Suprapubic skin (tissue), 4 donors: ENCODE measurements at regions not wholly inside any gene's neighbourhood (a gene's known extent, or its start where the extent isn't known, plus 50 kb on each side); places are given as distances from the start of the nearest gene placed in this dataset.

ENCODE experiments used
- DNase-seq, 2 donors: peaks; one replicate each; pipeline ENCODE4 v3.0.0-alpha.2; 2019; ENCODE audit warnings: low spot score in 2 of 2
- H3K27ac ChIP-seq: fragments of 200-600 bp; sonication (generic); one replicate; pipeline ENCODE4 v1.5.1; 2019
- H3K27me3 ChIP-seq: fragments of 200-600 bp; sonication (generic); one replicate; pipeline ENCODE4 v1.5.1; 2019
- H3K36me3 ChIP-seq: fragments of 200-600 bp; sonication (generic); one replicate; pipeline ENCODE4 v1.5.1; 2019
- H3K4me1 ChIP-seq: fragments of 200-600 bp; sonication (generic); one replicate; pipeline ENCODE4 v1.5.1; 2019
- H3K4me3 ChIP-seq: fragments of 200-600 bp; sonication (generic); one replicate; pipeline ENCODE4 v1.5.1; 2019; ENCODE audit warnings: mild to moderate bottlenecking
- H3K9me3 ChIP-seq: fragments of 200-600 bp; sonication (generic); one replicate; pipeline ENCODE4 v1.5.1; 2019
- EP300 ChIP-seq: sonication (generic); formaldehyde crosslinking; IDR thresholded peaks from one replicate; pipeline ENCODE4 v1.6.1; 2017; ENCODE audit warnings: antibody characterized with exemption
- POLR2A ChIP-seq, 2 donors: fragments of 450-650 bp; IDR thresholded peaks; one replicate each; pipeline ENCODE4 v1.6.1; 2017; ENCODE audit warnings: antibody characterized with exemption in 2 of 2, mild to moderate bottlenecking in 2 of 2, moderate library complexity in 2 of 2
- POLR2AphosphoS5 ChIP-seq, 3 donors: sonication (generic); formaldehyde crosslinking; IDR thresholded peaks; one replicate each; pipeline ENCODE4 v1.6.1; 2017; ENCODE audit warnings: antibody characterized with exemption in 3 of 3
- WGBS: methylation state at CpG from one replicate; pipeline ENCODE4 v1.1.5; 2018; 5-methylcytosine and 5-hydroxymethylcytosine counted together
- TF ChIP-seq, protein P1 (sequence below), 2 donors: fragments of 200-600 bp in 1 of 2; fragments of 450-650 bp in 1 of 2; sonication (generic) in 1 of 2; IDR thresholded peaks; one replicate each; pipeline ENCODE4 v1.5.1; 2016 to 2019; ENCODE audit warnings: antibody characterized with exemption in 2 of 2, mild to moderate bottlenecking in 1 of 2, moderate library complexity in 1 of 2

DNA sequence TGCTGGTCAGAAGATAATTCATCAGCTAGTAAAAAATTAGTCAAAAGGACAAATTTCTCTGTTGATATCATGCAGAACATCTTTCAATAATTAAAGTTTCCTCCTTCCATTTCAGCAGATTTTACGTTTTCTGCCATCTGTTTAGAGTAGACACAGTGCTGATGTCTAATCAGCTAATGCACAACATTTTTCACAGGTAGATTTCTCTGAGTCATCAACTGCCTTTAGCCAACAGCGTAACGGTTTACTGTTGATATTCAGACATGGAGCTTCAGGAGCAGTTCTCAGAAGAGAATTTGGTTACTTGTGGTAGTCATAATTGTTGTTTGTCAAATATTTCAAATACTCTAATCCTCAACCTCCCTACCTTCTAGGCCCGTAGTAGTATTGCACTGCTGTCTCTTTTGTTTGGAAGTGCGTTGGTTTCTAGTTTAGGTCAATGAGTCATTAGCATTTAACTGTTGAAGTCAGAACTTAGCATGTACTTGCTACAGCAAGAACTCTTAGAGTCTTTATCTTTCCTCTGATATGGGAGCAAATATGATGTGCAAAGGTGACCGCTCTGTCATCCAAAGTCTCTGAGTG is 86.8 kb upstream of the TFPI start:
- DNase-seq = no peak
- Histone ChIP-seq H3K36me3 (no peaks in the 10 kb centered on the region), H3K27me3 (no peaks in the 10 kb centered on the region), H3K9me3 (no peaks in the 10 kb centered on the region), H3K27ac (no peak overlapping the region), H3K4me1 (no peaks in the 10 kb centered on the region), H3K4me3 (no peak overlapping the region)
- 83% methylated on average over 6 of the region's 6 CpGs for WGBS
- TF ChIP-seq POLR2AphosphoS5 (IDR thresholded peaks at IDR 0.05) (no peak), EP300 (no peak), POLR2A (IDR thresholded peaks at IDR 0.05) (no peak)
- TF ChIP-seq, protein P1, sequence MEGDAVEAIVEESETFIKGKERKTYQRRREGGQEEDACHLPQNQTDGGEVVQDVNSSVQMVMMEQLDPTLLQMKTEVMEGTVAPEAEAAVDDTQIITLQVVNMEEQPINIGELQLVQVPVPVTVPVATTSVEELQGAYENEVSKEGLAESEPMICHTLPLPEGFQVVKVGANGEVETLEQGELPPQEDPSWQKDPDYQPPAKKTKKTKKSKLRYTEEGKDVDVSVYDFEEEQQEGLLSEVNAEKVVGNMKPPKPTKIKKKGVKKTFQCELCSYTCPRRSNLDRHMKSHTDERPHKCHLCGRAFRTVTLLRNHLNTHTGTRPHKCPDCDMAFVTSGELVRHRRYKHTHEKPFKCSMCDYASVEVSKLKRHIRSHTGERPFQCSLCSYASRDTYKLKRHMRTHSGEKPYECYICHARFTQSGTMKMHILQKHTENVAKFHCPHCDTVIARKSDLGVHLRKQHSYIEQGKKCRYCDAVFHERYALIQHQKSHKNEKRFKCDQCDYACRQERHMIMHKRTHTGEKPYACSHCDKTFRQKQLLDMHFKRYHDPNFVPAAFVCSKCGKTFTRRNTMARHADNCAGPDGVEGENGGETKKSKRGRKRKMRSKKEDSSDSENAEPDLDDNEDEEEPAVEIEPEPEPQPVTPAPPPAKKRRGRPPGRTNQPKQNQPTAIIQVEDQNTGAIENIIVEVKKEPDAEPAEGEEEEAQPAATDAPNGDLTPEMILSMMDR (IDR thresholded peaks at IDR 0.05) = no peak

DNA sequence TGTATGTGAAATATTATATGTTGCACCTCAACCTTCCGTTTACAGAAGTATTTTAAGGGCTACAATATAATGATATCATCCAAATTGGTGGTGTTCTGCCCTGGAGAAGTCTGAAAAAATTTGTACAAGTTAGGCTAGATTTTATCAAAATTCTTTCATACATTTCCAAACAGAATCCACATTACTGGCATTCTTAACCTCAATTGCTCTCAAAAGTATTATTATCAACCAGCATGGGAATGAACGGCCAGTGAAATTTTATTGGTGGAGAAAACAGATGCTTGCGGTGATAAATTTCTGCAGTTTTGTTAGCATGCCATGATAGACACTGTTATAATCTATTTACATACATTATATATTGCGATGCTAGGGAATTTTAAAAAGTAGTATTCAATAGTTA is 88.3 kb upstream of the TFPI start:
- TF ChIP-seq, protein P1 (IDR thresholded peaks at IDR 0.05) = no peak
- TF ChIP-seq EP300 (no peak), POLR2AphosphoS5 (IDR thresholded peaks at IDR 0.05) (no peak), POLR2A (IDR thresholded peaks at IDR 0.05) (no peak)
- Histone ChIP-seq H3K27me3 (no peaks in the 10 kb centered on the region), H3K4me3 (no peak overlapping the region), H3K27ac (no peak overlapping the region), H3K4me1 (no peaks in the 10 kb centered on the region), H3K36me3 (no peaks in the 10 kb centered on the region), H3K9me3 (no peaks in the 10 kb centered on the region)
- DNase-seq = no peak
- 56% methylated on average over 4 of the region's 4 CpGs for WGBS

DNA sequence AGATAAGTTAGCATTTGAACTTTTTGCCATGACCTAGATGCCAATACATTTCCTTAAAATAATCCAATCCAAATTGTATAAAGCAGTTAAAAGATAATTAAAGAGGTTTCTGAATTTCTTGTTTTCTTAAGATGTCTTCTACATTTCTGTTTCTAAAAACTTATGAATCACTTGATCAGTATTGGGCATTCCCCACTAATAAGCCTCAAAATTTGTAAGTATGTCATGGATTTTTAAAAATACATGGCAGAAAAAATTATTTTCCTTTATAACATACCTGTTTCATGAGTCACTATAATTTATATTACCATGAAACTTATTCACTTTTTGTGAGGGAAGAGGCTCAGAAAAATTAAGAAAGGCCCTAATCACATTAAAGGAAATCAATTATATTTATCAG is 90.3 kb upstream of the TFPI start:
- no peak overlapping the region for H3K27ac ChIP-seq
- no peaks in the 10 kb centered on the region for H3K9me3 ChIP-seq
- H3K4me3 ChIP-seq = no peak overlapping the region
- no peaks in the 10 kb centered on the region for H3K27me3 ChIP-seq
- H3K36me3 ChIP-seq = no peaks in the 10 kb centered on the region
- H3K4me1 ChIP-seq = no peaks in the 10 kb centered on the region
- DNase-seq = no peak
- TF ChIP-seq, protein P1 (IDR thresholded peaks at IDR 0.05) = no peak
- no peak for TF ChIP-seq POLR2AphosphoS5 (IDR thresholded peaks at IDR 0.05)
- TF ChIP-seq EP300 = no peak
- no peak for TF ChIP-seq POLR2A (IDR thresholded peaks at IDR 0.05)

DNA sequence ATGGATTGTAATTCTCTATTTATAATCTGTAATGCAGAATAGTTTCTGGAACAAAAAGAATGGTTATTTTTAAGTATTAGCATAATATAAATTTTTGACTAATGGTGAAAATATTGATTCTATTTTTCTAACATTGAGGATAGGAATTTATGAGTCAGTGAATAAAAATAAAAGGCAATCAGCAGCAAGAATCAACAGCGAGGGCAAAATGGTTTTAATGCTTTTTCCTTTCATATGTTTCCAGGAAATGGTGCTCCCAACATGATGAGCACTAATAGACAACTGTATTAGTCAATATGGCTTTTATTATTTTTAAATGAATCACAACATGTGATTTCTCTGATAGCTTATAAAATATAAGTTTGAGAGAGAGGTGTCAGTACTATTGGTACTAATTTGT is 90.7 kb upstream of the TFPI start:
- DNase-seq = no peak
- Histone ChIP-seq H3K4me1 (no peaks in the 10 kb centered on the region), H3K27ac (no peak overlapping the region), H3K36me3 (no peaks in the 10 kb centered on the region), H3K9me3 (no peaks in the 10 kb centered on the region), H3K27me3 (no peaks in the 10 kb centered on the region), H3K4me3 (no peak overlapping the region)
- 37% methylated on average over 1 of the region's 1 CpG for WGBS
- TF ChIP-seq POLR2AphosphoS5 (IDR thresholded peaks at IDR 0.05) = no peak
- TF ChIP-seq EP300 = no peak
- TF ChIP-seq, protein P1 (IDR thresholded peaks at IDR 0.05) = no peak
- TF ChIP-seq POLR2A (IDR thresholded peaks at IDR 0.05) = no peak

DNA sequence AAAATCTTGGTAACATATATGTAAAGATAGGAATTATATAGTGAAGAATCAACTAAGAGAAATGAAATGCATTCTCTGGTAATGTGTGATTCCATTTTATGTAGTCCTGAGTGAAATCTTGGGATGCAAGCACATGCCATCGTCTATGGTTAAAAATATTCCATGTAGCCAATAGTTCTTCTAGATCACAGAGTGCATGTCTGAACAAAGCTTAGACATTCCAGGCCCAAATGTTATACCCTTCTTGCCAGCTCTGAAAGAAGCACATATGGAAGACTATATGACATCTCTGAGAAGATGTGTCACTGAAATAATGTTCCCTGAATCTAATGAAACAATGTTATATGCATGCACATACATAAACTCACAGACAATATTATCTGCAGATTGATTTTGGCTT is 92.3 kb upstream of the TFPI start:
- no peak for TF ChIP-seq POLR2A (IDR thresholded peaks at IDR 0.05)
- TF ChIP-seq POLR2AphosphoS5 (IDR thresholded peaks at IDR 0.05) = no peak
- TF ChIP-seq, protein P1 (IDR thresholded peaks at IDR 0.05) = no peak
- no peak for TF ChIP-seq EP300
- Histone ChIP-seq H3K36me3 (no peaks in the 10 kb centered on the region), H3K4me1 (no peaks in the 10 kb centered on the region), H3K9me3 (no peaks in the 10 kb centered on the region), H3K27me3 (no peaks in the 10 kb centered on the region), H3K27ac (no peak overlapping the region), H3K4me3 (no peak overlapping the region)
- WGBS = 32% methylated on average over 1 of the region's 1 CpG
- no peak for DNase-seq
